VCaP (cell line): ENCODE measurements at regions not wholly inside any gene's neighbourhood (a gene's known extent, or its start where the extent isn't known, plus 50 kb on each side); places are given as distances from the start of the nearest gene placed in this dataset.

Source experiments
- H3K27ac ChIP-seq: fragments of 450-650 bp; 2 replicates; pipeline ENCODE4 v1.5.1; 2017
- CTCF ChIP-seq: fragments of 450-650 bp; conservative IDR thresholded peaks from 2 replicates; pipeline ENCODE4 v1.5.1; 2017; ENCODE audit warnings: mild to moderate bottlenecking, moderate library complexity

- no peak overlapping the region for H3K27ac ChIP-seq
- TF ChIP-seq CTCF, result no peak
These were observed 113.1 kb upstream of the FGGY start for GRCh38 chr1:59183749-59184317.

GRCh38 chr1:59184365-59184905, 112.5 kb upstream of the FGGY start:
- TF ChIP-seq CTCF, result no peak
- H3K27ac ChIP-seq, result no peak overlapping the region

GRCh38 chr1:59185163-59185860, 111.6 kb upstream of the FGGY start:
- no peak for TF ChIP-seq CTCF
- no peak overlapping the region for H3K27ac ChIP-seq

- no peak overlapping the region for H3K27ac ChIP-seq
- TF ChIP-seq CTCF, result no peak
These were observed 110.2 kb upstream of the FGGY start for GRCh38 chr1:59186656-59187055.

GRCh38 chr1:59188413-59189213, 108.3 kb upstream of the FGGY start:
- TF ChIP-seq CTCF, result no peak

GRCh38 chr1:59193443-59194093, 103.3 kb upstream of the FGGY start:
- no peak for TF ChIP-seq CTCF
- no peak overlapping the region for H3K27ac ChIP-seq

More at GRCh38 chr1:59188413-59189213, 108.3 kb upstream of the FGGY start:
- no peak overlapping the region for H3K27ac ChIP-seq

GRCh38 chr1:59194621-59195020, 102.3 kb upstream of the FGGY start:
- H3K27ac ChIP-seq, result no peak overlapping the region
- no peak for TF ChIP-seq CTCF
